HepG2 (cell line): ENCODE measurements at regions not wholly inside any gene's neighbourhood (a gene's known extent, or its start where the extent isn't known, plus 50 kb on each side); places are given as distances from the start of the nearest gene placed in this dataset.

Experiments used
- EP300 ChIP-seq, 3 experiments: sonication (generic) in 1 of 3; formaldehyde crosslinking in 1 of 3; IDR thresholded peaks; 2 replicates each; pipeline versions ENCODE4 v1.5.1 to v1.6.1; 2011 to 2020; ENCODE audit warnings: low read depth in 2 of 3, low read length in 2 of 3, borderline replicate concordance in 1 of 3, improper control_type of control experiment in 1 of 3, mild to moderate bottlenecking in 1 of 3, missing genetic modification reagents in 1 of 3, moderate library complexity in 1 of 3
- HNRNPLL ChIP-seq: fragments of 200-400 bp; formaldehyde crosslinking; IDR thresholded peaks from 2 replicates; pipeline ENCODE4 v1.6.1; 2017; ENCODE audit warnings: mild to moderate bottlenecking, low read depth, low read length; ENCODE audit not compliant: poor library complexity, severe bottlenecking
- KAT7 ChIP-seq: IDR thresholded peaks from 2 replicates; pipeline ENCODE4 v1.6.1; 2018; ENCODE audit warnings: borderline replicate concordance, missing compliant biosample characterization
- KAT8 ChIP-seq: IDR thresholded peaks from 2 replicates; pipeline ENCODE4 v1.6.1; 2016; ENCODE audit warnings: missing genetic modification reagents, missing compliant biosample characterization
- MAFK ChIP-seq, 2 experiments: IDR thresholded peaks in 1 of 2; conservative IDR thresholded peaks in 1 of 2; 2 replicates each; pipeline ENCODE4 v1.6.1; 2011; ENCODE audit warnings: improper control_type of control experiment in 2 of 2, low read length in 2 of 2
- TSC22D2 ChIP-seq: sonication (generic); formaldehyde crosslinking; IDR thresholded peaks from 2 replicates; pipeline ENCODE4 v1.5.1; 2020; ENCODE audit warnings: missing genetic modification reagents, mild to moderate bottlenecking, borderline replicate concordance
- ZNF274 ChIP-seq: sonication (generic); formaldehyde crosslinking; IDR thresholded peaks from 2 replicates; pipeline ENCODE4 v1.5.1; 2020; ENCODE audit warnings: mild to moderate bottlenecking, missing genetic modification reagents
- TF ChIP-seq, protein P1 (sequence below): sonication (generic); formaldehyde crosslinking; IDR thresholded peaks from 2 replicates; pipeline ENCODE4 v1.5.0; 2020; ENCODE audit warnings: mild to moderate bottlenecking, missing genetic modification reagents, moderate library complexity

- TF ChIP-seq EP300 (IDR thresholded peaks at IDR 0.05; ENCODE audit: low read depth in 2 of 2, low read length in 2 of 2): no peak
- TF ChIP-seq EP300 (CRISPR knock-in tag; IDR thresholded peaks at IDR 0.05; ENCODE audit: borderline replicate concordance): no peak
- TF ChIP-seq KAT8 (CRISPR knock-in tag): no peak
- no peak for TF ChIP-seq HNRNPLL
- no peak for TF ChIP-seq TSC22D2 (CRISPR knock-in tag)
- TF ChIP-seq, protein P1, sequence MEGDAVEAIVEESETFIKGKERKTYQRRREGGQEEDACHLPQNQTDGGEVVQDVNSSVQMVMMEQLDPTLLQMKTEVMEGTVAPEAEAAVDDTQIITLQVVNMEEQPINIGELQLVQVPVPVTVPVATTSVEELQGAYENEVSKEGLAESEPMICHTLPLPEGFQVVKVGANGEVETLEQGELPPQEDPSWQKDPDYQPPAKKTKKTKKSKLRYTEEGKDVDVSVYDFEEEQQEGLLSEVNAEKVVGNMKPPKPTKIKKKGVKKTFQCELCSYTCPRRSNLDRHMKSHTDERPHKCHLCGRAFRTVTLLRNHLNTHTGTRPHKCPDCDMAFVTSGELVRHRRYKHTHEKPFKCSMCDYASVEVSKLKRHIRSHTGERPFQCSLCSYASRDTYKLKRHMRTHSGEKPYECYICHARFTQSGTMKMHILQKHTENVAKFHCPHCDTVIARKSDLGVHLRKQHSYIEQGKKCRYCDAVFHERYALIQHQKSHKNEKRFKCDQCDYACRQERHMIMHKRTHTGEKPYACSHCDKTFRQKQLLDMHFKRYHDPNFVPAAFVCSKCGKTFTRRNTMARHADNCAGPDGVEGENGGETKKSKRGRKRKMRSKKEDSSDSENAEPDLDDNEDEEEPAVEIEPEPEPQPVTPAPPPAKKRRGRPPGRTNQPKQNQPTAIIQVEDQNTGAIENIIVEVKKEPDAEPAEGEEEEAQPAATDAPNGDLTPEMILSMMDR (CRISPR knock-in tag): no peak
- TF ChIP-seq MAFK (conservative IDR thresholded peaks at IDR 0.05 in 1 of 2, IDR thresholded peaks at IDR 0.05 in 1 of 2; ENCODE audit: low read length in 2 of 2): no peak
- no peak for TF ChIP-seq KAT7 (CRISPR knock-in tag)
- TF ChIP-seq ZNF274 (CRISPR knock-in tag): no peak
These were observed 493.7 kb upstream of the SGCD start for GRCh38 chr5:155833287-155833686.
